ENCODE measurements at regions not wholly inside any gene's neighbourhood (a gene's known extent, or its start where the extent isn't known, plus 50 kb on each side); places are given as distances from the start of the nearest gene placed in this dataset.

GRCh38 chr15:96735632-96736240, 405.2 kb downstream of the NR2F2 start:
- DNase-seq (ENCODE audit: low read depth in 2 of 2): no peak

- no peak for DNase-seq (ENCODE audit: low read depth in 2 of 2)
Measured at GRCh38 chr15:96736384-96736783, 405.9 kb downstream of the NR2F2 start.

GRCh38 chr15:96737408-96737807, 406.9 kb downstream of the NR2F2 start:
- DNase-seq (ENCODE audit: low read depth in 2 of 2): no peak

- no peak for DNase-seq (ENCODE audit: low read depth in 2 of 2)
Measured at GRCh38 chr15:96746665-96747064, 416.2 kb downstream of the NR2F2 start.

GRCh38 chr15:96747291-96747690, 416.8 kb downstream of the NR2F2 start:
- no peak for DNase-seq (ENCODE audit: low read depth in 2 of 2)

- DNase-seq (ENCODE audit: low read depth in 2 of 2): no peak
Measured at GRCh38 chr15:96750361-96750760, 419.9 kb downstream of the NR2F2 start.

- no peak for DNase-seq (ENCODE audit: low read depth in 2 of 2)
Measured at GRCh38 chr15:96756146-96756545, 425.6 kb downstream of the NR2F2 start.

- no peak for DNase-seq (ENCODE audit: low read depth in 2 of 2)
Measured at GRCh38 chr15:96756656-96757055, 426.2 kb downstream of the NR2F2 start.

GRCh38 chr15:96762566-96762965, 432.1 kb downstream of the NR2F2 start:
- DNase-seq (ENCODE audit: low read depth in 2 of 2): no peak

GRCh38 chr15:96764501-96764900, 434.0 kb downstream of the NR2F2 start:
- DNase-seq (ENCODE audit: low read depth in 2 of 2): no peak

GRCh38 chr15:96764946-96765345, 434.4 kb downstream of the NR2F2 start:
- DNase-seq (ENCODE audit: low read depth in 2 of 2): no peak

GRCh38 chr15:96766366-96766765, 435.9 kb downstream of the NR2F2 start:
- DNase-seq (ENCODE audit: low read depth in 2 of 2): no peak

GRCh38 chr15:96767703-96768434, 437.4 kb downstream of the NR2F2 start:
- DNase-seq (ENCODE audit: low read depth in 2 of 2): no peak

GRCh38 chr15:96768435-96768789, 437.9 kb downstream of the NR2F2 start:
- DNase-seq (ENCODE audit: low read depth in 2 of 2): no peak

GRCh38 chr15:96771035-96771434, 440.5 kb downstream of the NR2F2 start:
- DNase-seq (ENCODE audit: low read depth in 2 of 2): no peak

- DNase-seq (ENCODE audit: low read depth in 2 of 2): no peak
Measured at GRCh38 chr15:96774216-96774615, 443.7 kb downstream of the NR2F2 start.

- DNase-seq (ENCODE audit: low read depth in 2 of 2): no peak
Measured at GRCh38 chr15:96783746-96784145, 453.2 kb downstream of the NR2F2 start.

GRCh38 chr15:96790004-96790403, 459.5 kb downstream of the NR2F2 start:
- DNase-seq (ENCODE audit: low read depth in 2 of 2): no peak

- no peak for DNase-seq (ENCODE audit: low read depth in 2 of 2)
Measured at GRCh38 chr15:96792216-96792615, 461.7 kb downstream of the NR2F2 start.

GRCh38 chr15:96796841-96797240, 466.3 kb downstream of the NR2F2 start:
- DNase-seq (ENCODE audit: low read depth in 2 of 2): no peak

- no peak for DNase-seq (ENCODE audit: low read depth in 2 of 2)
Measured at GRCh38 chr15:96801576-96802150, 471.2 kb downstream of the NR2F2 start.

GRCh38 chr15:96802611-96803255, 472.2 kb downstream of the NR2F2 start:
- no peak for DNase-seq (ENCODE audit: low read depth in 2 of 2)

GRCh38 chr15:96804754-96805153, 474.3 kb downstream of the NR2F2 start:
- no peak for DNase-seq (ENCODE audit: low read depth in 2 of 2)
